ENCODE measurements at regions not wholly inside any gene's neighbourhood (a gene's known extent, or its start where the extent isn't known, plus 50 kb on each side); places are given as distances from the start of the nearest gene placed in this dataset.

- in situ Hi-C loops (cut with MboI): no loop called here
- Histone ChIP-seq H3F3A (ENCODE audit: insufficient read depth) (no peaks in the 10 kb centered on the region), H3K4me2 (ENCODE audit: unreplicated experiment) (no peak overlapping the region), H3K9me2 (ENCODE audit: insufficient read depth) (no peaks in the 10 kb centered on the region), H3K36me3 (ENCODE audit: low read depth) (no peaks in the 10 kb centered on the region), H3K27ac (no peak overlapping the region), H3K4me3 (no peak overlapping the region), H2AFZ (no peak overlapping the region), H3K4me1 (ENCODE audit: insufficient read depth) (no peaks in the 10 kb centered on the region), H3K9me3 (ENCODE audit: low read depth) (no peaks in the 10 kb centered on the region), H3K9ac (no peak overlapping the region), H4K20me1 (ENCODE audit: insufficient read depth) (no peaks in the 10 kb centered on the region), H3K79me2 (ENCODE audit: insufficient read depth) (no peaks in the 10 kb centered on the region), H3K27me3 (replicated peaks; ENCODE audit: insufficient read depth) (no peaks in the 10 kb centered on the region)
- 65 to 69% methylated on average over 1 of the region's 1 CpG for WGBS, 2 experiments (ENCODE audit: low coverage in 1 of 2, low lambda C conversion rate in 2 of 2, missing lambda C conversion rate in 2 of 2)
- DNase-seq: peak; percentile 1
- no peak for TF ChIP-seq EZH2 (IDR thresholded peaks at IDR 0.05; ENCODE audit: insufficient read depth, poor library complexity, severe bottlenecking)
- no peak for TF ChIP-seq EZH2phosphoT487 (IDR thresholded peaks at IDR 0.05; ENCODE audit: insufficient read depth, low read depth)
Measured at GRCh38 chr4:126465341-126465740, 1150.6 kb downstream of the FAT4 start.

DNA sequence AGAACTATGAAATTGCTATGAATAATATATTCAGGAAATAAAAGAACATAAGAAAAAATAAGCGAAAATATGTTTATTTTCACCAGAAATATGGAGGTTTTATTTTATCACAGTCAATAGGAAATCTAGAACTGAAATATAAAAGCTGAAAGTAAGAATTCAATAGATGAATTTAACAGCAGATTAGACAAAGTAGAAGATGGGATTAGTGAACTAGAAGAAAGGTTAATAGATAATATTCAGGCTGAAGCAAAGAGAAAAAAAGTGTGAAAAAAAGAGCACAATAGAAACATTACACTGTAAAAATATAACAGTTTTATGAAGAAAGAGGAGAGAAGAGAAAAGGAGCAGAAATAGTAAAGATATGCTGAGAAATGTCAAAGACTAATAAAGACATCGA, 1152.1 kb downstream of the FAT4 start:
- no peaks in the 10 kb centered on the region for H4K20me1 ChIP-seq (ENCODE audit: insufficient read depth)
- no peak overlapping the region for H3K27ac ChIP-seq
- no peaks in the 10 kb centered on the region for H3K36me3 ChIP-seq (ENCODE audit: low read depth)
- no peaks in the 10 kb centered on the region for H3K79me2 ChIP-seq (ENCODE audit: insufficient read depth)
- H3K4me3 ChIP-seq: no peak overlapping the region
- no peaks in the 10 kb centered on the region for H3K27me3 ChIP-seq (replicated peaks; ENCODE audit: insufficient read depth)
- no peaks in the 10 kb centered on the region for H3K9me3 ChIP-seq (ENCODE audit: low read depth)
- no peaks in the 10 kb centered on the region for H3K4me1 ChIP-seq (ENCODE audit: insufficient read depth)
- H3K9ac ChIP-seq: no peak overlapping the region
- H3K9me2 ChIP-seq (ENCODE audit: insufficient read depth): no peaks in the 10 kb centered on the region
- no peak for DNase-seq
- 93 to 95% methylated on average over 2 of the region's 2 CpGs for WGBS, 2 experiments (ENCODE audit: low coverage in 1 of 2, low lambda C conversion rate in 2 of 2, missing lambda C conversion rate in 2 of 2)
- H3K4me2 ChIP-seq (ENCODE audit: unreplicated experiment): no peak overlapping the region
- H2AFZ ChIP-seq: no peak overlapping the region
- no peaks in the 10 kb centered on the region for H3F3A ChIP-seq (ENCODE audit: insufficient read depth)
- TF ChIP-seq EZH2phosphoT487 (IDR thresholded peaks at IDR 0.05; ENCODE audit: insufficient read depth, low read depth) (no peak), EZH2 (IDR thresholded peaks at IDR 0.05; ENCODE audit: insufficient read depth, poor library complexity, severe bottlenecking) (no peak)
- in situ Hi-C loops (cut with MboI): no loop called here

DNA sequence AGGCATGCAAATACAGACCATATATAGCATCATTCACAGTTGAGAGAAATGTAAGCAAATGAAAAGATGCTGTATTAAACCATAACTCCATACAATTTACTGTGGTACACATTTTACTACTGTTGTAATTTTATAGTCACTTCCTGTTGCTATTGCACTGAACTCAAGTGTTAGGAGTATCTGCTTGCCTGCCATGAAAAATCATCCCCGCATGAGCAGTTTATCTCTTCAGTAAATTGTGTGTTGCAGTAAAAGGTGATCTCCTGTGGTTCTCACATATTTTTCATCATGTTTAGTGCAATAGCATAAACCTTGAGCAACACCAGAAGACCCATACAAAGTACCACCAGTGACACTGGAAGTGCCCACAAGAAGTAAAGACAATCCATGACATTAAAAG, 1153.4 kb downstream of the FAT4 start:
- Histone ChIP-seq H3K27me3 (replicated peaks; ENCODE audit: insufficient read depth) (no peaks in the 10 kb centered on the region), H3K4me2 (ENCODE audit: unreplicated experiment) (no peak overlapping the region), H2AFZ (no peak overlapping the region), H3K36me3 (ENCODE audit: low read depth) (no peaks in the 10 kb centered on the region), H3K79me2 (ENCODE audit: insufficient read depth) (no peaks in the 10 kb centered on the region), H3K4me1 (ENCODE audit: insufficient read depth) (no peaks in the 10 kb centered on the region), H3K27ac (no peak overlapping the region), H3K9ac (no peak overlapping the region), H4K20me1 (ENCODE audit: insufficient read depth) (no peaks in the 10 kb centered on the region), H3F3A (ENCODE audit: insufficient read depth) (no peaks in the 10 kb centered on the region), H3K4me3 (no peak overlapping the region), H3K9me2 (ENCODE audit: insufficient read depth) (no peaks in the 10 kb centered on the region), H3K9me3 (ENCODE audit: low read depth) (no peaks in the 10 kb centered on the region)
- in situ Hi-C loops (cut with MboI): no loop called here
- TF ChIP-seq EZH2phosphoT487 (IDR thresholded peaks at IDR 0.05; ENCODE audit: insufficient read depth, low read depth): no peak
- TF ChIP-seq EZH2 (IDR thresholded peaks at IDR 0.05; ENCODE audit: insufficient read depth, poor library complexity, severe bottlenecking): no peak
- DNase-seq: no peak
- 86 to 97% methylated on average over 1 of the region's 1 CpG for WGBS, 2 experiments (ENCODE audit: low coverage in 1 of 2, low lambda C conversion rate in 2 of 2, missing lambda C conversion rate in 2 of 2)

DNA sequence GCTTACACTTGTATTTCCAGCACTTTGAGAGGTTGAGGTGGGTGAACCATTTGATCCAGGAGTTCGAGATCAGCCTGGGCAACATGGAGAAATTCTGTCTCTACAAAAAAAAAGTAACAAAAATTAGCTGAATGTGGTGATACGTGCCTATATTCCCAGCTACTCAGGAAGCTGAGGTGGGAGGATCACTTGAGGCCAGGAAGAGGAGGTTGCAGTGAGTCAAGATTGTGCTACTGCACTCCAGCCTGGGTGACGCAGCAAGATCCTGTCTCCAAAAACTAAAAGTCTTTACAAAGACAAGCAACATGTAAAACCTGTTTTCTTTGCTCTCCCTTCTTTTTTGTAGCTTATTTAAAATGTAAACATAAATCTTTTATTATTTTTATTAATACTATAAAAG, 1156.1 kb downstream of the FAT4 start:
- Histone ChIP-seq H3K4me3 (no peak overlapping the region), H3K27ac (no peak overlapping the region), H3K9me2 (ENCODE audit: insufficient read depth) (no peaks in the 10 kb centered on the region), H3K4me1 (ENCODE audit: insufficient read depth) (no peaks in the 10 kb centered on the region), H3K9ac (no peak overlapping the region), H3F3A (ENCODE audit: insufficient read depth) (no peaks in the 10 kb centered on the region), H3K79me2 (ENCODE audit: insufficient read depth) (no peaks in the 10 kb centered on the region), H2AFZ (no peak overlapping the region), H3K36me3 (ENCODE audit: low read depth) (no peaks in the 10 kb centered on the region), H3K4me2 (ENCODE audit: unreplicated experiment) (no peak overlapping the region), H3K27me3 (replicated peaks; ENCODE audit: insufficient read depth) (no peaks in the 10 kb centered on the region), H4K20me1 (ENCODE audit: insufficient read depth) (no peaks in the 10 kb centered on the region), H3K9me3 (ENCODE audit: low read depth) (no peaks in the 10 kb centered on the region)
- peak; percentile 7 for DNase-seq
- TF ChIP-seq EZH2phosphoT487 (IDR thresholded peaks at IDR 0.05; ENCODE audit: insufficient read depth, low read depth) (no peak), EZH2 (IDR thresholded peaks at IDR 0.05; ENCODE audit: insufficient read depth, poor library complexity, severe bottlenecking) (no peak)
- 68 to 76% methylated on average over 3 of the region's 3 CpGs for WGBS, 2 experiments (ENCODE audit: low coverage in 1 of 2, low lambda C conversion rate in 2 of 2, missing lambda C conversion rate in 2 of 2)
- in situ Hi-C loops (cut with MboI): no loop called here

- in situ Hi-C loops (cut with MboI): no loop called here
- H2AFZ ChIP-seq: no peak overlapping the region
- no peak overlapping the region for H3K27ac ChIP-seq
- 55 to 59% methylated on average over 2 of the region's 2 CpGs for whole genome bisulfite sequencing, 2 experiments (ENCODE audit: low coverage in 1 of 2, low lambda C conversion rate in 2 of 2, missing lambda C conversion rate in 2 of 2)
- no peaks in the 10 kb centered on the region for H3K4me1 ChIP-seq (ENCODE audit: insufficient read depth)
- no peaks in the 10 kb centered on the region for H3F3A ChIP-seq (ENCODE audit: insufficient read depth)
- no peaks in the 10 kb centered on the region for H3K79me2 ChIP-seq (ENCODE audit: insufficient read depth)
- no peaks in the 10 kb centered on the region for H4K20me1 ChIP-seq (ENCODE audit: insufficient read depth)
- no peaks in the 10 kb centered on the region for H3K36me3 ChIP-seq (ENCODE audit: low read depth)
- DNase-seq: no peak
- no peak overlapping the region for H3K4me3 ChIP-seq
- no peaks in the 10 kb centered on the region for H3K9me3 ChIP-seq (ENCODE audit: low read depth)
- H3K9me2 ChIP-seq (ENCODE audit: insufficient read depth): no peaks in the 10 kb centered on the region
- no peak for TF ChIP-seq EZH2 (IDR thresholded peaks at IDR 0.05; ENCODE audit: insufficient read depth, poor library complexity, severe bottlenecking)
- no peak for TF ChIP-seq EZH2phosphoT487 (IDR thresholded peaks at IDR 0.05; ENCODE audit: insufficient read depth, low read depth)
- H3K27me3 ChIP-seq (replicated peaks; ENCODE audit: insufficient read depth): no peaks in the 10 kb centered on the region
- H3K9ac ChIP-seq: no peak overlapping the region
- no peak overlapping the region for H3K4me2 ChIP-seq (ENCODE audit: unreplicated experiment)
Measured at GRCh38 chr4:126475730-126476129, 1157.0 kb upstream of the INTU start.

Data from GM23248 (cell line).